GM21367 (cell line): ENCODE measurements at regions not wholly inside any gene's neighbourhood (a gene's known extent, or its start where the extent isn't known, plus 50 kb on each side); places are given as distances from the start of the nearest gene placed in this dataset.
"Not testable (repeated sequence)": the region's sequence is repeated elsewhere in the genome, so short reads cannot be mapped to it uniquely, and the experiment has no call there.

Source experiments
- ATAC-seq: cut with Tn5 transposase; IDR thresholded peaks from one replicate; pipeline ENCODE4 v1.9.1; 2021; ENCODE audit not compliant: unreplicated experiment

DNA sequence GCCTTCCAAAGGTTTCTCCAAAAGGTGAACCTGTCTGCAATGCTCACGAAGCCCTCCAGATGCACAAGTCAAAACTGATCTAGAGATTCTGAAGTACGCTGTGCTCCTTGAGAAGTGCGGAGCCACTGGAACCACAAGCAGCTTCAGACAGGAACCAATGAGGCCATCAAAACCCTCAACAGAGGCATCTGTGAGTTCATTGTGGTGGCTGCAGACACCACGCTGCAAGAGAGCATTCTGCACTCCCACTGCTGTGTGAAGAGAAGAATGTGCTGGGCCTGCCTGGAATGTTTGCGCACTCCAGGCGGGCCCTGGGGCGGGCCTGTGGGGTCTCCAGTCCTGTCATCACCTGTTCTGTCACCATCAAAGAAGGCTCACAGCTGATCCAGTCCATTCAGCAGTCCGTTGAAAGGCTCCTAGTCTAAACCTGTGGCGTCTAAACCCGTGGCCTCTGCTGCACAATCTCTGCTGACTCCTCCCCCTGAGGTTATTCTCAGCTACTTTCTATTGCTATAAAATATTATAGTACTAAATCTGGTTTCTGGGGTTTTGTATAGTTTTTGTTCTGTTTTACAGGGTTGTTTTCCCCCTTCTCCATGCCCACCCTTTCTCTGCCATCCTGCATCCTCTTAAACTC is 111.6 kb downstream of the PPIAL4A start:
- not testable (repeated sequence) for ATAC-seq

DNA sequence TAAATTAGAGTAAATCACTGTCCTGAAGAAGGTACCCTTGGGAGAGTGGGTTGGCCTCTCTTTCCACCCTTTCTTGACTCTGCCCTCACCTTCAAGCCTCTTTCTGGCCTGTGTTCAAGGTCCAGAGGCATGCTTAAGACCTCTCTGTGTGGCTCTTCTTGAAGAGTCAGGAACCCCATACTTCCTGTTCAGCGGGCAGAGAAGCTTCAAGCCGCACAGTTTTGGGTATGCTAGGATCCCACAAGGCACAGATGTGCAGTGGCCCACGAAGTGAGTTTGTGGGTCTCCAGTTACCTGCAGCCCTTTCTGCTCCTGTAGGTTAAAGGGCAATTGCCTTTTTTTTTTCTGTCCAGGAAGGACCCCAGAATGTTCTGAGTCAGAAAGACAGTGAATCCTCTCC is 113.7 kb downstream of the PPIAL4A start:
- not testable (repeated sequence) for ATAC-seq

DNA sequence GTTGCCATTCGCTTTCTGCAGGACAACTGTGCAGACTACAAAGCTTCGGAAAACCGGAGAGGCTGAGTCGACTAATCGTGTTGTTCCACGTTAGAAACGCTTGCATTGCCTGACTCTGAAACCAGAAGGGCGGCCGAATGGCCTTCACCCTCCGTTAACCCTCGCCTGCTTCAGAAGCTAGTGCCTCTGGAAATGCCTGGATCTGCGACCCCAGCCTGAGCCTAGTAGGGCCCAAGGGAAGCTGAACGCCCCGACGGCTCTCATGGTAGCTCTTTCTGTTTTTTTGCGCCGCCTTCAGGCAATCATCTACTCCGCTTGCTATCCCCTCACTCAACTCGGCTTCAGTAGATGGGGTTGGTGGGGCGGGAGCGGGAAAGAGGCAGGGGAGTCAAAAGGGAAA is 117.3 kb downstream of the PPIAL4A start:
- not testable (repeated sequence) for ATAC-seq

DNA sequence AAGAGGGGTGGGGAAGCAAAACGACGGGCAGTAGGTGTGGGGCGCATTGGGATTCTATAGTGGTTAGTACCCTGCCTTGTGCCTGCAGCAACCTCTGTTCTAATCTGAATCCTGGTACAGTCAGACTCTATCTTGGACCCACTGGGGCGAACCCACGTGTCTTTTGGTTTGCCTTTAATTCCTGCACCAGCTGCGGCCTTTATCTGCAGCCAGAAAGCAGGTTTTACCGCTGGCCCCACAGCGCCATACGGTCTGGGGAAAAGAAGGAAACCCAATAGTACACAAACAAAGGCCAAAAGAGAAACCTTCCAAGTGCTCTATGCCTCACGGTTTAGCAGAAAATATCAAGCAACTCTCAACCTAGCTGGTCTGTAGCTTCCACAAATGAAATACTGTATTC is 118.2 kb downstream of the PPIAL4A start:
- not testable (repeated sequence) for ATAC-seq

DNA sequence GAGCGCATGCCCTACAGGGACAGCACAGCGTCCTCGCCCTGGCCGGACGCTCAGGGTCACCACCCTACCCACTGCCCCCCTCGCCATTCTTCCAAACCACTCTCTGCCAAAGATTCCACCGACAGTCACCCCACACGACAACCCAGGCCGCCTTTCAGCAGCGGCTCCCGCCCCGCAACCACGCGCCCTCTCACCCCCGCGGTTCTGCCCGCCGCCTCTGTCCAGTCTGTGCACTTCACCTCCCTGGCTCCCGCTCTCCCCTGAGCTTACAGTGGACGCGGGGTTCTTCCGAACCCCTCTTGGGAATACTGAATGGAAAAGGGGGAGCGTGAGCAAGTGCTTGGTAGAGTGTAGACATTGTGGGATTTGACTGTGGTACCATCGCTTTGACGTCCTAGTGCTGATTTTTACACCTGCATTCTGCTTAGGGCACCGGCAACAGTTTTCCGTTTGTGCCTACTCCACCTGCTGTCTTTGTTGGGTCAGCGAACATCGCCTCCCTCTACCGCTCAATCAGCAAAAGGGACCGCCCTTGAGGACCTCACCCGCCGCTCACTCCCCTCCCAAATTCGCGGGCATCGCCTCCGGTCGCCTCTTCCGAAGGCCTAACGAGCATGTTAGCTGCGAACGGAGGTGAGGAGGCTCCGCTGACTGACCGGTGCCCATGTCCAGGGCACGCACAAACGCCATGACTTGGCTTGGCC is 119.1 kb downstream of the PPIAL4A start:
- ATAC-seq, result not testable (repeated sequence)

DNA sequence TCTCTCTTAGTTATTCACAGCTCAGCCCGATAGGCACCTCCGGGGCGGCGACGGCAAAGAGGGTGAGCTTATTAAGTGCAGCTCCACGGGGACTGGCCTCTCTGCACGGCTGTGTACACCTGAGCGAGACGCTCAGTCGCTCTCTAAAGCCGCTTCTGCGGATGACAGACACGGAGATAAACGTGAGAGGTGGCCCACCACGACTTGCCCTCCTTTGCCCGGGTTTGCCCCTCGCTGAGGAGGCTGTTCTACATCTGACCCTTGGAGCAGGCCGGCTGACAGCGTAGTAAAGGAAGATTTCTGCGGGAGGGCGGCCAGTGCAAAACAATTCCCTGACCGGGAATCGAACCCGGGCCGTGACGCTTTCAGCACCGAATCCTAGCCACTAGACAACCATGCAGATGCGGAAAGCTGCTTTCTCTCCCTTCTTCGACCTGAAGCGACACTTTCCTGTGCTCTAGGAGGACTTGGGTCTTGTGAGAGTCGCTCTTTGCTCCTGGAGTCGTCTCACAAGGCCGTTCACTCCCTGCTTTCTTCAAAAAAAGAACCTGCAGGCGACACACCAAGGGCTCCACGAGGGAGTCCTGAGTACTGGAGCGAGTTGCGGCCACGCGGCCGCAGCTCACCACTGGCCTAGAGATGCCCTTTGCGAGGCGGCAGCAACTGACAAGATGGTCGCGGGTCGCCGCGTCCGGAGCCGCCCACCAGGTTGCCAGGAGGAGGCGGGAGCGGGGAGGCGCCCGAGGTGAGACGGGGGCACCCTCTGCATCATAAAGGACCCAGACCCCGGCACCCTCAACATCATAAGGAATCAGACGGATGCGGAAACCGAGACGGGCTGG is 119.9 kb downstream of the PPIAL4A start:
- ATAC-seq, result not testable (repeated sequence)

DNA sequence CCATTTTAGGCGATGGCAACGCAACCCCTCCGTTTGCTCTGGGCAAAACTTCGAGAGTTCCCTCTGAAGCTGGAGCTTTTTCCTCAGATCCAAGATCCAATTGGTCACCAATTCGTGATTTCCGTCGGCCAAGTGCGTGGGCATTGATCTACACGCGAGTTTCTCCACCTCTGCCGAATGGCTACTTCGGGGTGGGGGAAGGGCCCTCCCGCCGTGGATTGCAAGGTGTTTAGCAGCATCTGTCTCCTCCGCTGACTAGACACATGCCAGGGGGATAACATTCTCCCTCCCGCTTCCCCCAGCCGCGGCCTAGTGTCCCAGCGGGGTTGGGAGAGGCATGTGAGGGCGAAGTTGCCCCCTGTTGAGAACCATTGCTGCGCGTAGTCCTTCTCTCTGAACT is 120.6 kb downstream of the PPIAL4A start:
- not testable (repeated sequence) for ATAC-seq

DNA sequence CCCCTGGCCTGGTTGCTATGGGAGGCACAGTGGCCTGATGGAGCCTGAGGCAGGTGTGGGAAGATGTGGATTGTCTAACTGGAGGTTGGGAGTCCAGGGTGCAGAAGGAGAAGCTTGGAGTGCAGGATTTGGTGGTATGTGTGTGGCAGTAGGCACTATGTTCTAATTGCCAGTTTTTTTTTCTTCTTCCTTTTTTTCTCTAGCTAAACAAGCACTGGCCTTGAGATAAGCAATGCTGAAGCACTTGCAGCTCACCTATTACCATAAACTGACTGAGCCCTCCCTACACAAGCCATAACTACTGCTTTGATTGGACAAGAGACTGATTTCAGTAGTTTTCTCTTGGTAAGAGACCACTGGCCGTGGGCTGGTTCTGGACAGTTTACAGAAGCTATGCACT is 123.6 kb downstream of the PPIAL4A start:
- ATAC-seq, result not testable (repeated sequence)

DNA sequence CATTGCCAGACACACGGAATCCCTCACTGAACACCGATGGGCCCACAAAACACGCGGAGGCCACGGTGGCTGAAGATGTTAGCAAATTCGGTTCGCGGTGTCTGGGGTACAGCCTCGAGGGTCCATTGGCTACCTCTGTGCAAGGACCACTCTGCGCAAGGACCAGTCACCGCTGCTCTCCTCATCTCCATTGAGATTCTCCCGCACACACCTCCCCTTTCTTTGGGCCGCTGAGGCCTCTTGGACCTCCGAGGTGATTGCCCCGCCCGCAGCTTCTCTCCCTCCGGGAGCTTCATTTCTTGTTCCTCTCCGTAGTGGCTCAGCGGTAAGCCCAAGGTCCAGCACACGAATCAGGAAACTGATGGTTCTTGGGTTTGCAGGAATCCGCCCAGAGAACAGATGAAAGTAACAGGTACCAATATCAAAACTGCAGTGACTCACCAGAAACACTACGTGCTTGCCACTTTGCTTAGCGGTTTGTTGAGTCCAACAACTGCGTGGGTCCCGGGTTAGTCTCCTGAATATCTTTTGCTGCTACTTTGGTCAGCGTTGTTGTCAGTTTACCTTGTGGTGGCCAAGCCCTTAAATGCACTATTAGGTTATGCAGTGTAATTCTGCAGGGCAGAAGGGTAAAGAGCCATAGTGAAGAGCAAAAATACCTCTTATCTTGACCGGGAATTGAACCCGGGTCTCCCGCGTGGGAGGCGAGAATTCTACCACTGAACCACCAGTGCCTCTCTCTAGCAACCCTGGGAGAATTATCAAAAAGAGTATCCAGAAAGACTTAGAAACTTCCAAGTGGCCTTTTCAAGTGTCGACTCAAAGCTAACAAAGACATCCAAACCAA is 126.8 kb downstream of the PPIAL4A start:
- ATAC-seq, result not testable (repeated sequence)

DNA sequence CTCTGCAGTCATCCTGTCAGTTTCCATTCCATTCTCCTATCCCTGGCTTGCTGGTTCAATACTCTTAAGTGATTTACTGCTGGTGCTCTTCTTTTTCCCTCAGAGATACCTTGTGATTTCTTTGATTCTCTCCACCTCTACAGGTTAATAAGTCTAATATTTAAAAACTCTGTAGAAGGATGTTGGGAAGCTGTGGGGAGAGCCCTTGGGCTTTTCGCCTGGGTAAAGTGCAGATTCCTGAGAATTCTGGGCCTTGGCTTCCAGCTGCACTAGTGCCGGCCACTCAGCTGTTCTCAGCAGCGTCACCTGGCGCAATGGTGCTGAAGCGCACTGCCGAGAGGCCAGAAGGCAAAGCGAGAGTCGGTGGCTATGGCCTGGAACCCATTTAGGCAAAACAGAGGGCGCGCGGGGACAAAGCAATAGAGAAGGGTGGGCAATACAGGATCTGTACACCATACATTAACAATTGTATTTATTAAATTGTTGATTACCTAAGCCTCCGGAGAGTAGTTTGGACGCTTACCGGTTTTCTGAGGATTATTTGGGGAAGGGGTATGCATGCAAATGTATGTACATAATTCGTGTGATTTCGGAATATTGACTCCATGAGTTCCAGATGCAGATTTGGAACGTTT is 130.3 kb downstream of the PPIAL4A start:
- ATAC-seq, result not testable (repeated sequence)

DNA sequence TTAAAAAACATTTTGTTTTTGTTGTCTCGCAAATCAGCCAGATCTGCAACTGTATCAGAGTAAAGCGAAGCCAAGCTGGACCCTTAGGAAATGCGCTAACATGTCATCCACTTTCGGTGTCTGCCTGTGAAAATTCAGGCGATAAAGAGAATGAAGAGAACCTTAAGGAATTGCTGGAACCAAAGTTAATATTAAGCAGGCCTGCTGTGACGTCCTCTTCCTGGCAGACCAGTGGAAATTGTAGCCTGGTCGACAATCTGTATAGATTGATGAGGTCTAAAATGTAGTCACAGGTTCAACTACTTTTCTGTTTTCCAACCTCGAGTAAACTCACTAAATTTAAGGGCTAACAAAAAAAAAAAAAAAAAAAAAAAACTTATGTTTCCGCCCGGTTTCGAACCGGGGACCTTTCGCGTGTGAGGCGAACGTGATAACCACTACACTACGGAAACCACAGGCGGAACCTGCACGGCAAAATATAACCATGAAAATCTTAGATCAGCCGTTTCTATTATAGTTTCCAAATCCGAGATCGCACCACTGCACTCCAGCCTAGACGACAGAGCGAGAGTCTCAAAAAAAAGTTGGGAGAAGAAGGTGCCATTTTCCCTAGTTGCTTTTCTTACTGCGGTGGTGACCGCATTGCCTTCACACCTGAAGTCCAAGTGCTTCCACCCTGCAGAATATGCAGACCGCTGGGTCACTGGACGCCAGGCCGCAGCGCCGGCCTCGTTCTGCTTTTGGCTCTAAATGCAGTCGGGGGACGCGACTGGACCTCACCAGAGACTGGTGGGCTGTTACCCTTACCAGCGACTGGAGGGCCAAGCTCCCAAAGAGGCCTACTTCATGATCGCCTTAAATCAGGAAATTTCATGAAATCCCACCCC is 131.0 kb downstream of the PPIAL4A start:
- ATAC-seq, result not testable (repeated sequence)

DNA sequence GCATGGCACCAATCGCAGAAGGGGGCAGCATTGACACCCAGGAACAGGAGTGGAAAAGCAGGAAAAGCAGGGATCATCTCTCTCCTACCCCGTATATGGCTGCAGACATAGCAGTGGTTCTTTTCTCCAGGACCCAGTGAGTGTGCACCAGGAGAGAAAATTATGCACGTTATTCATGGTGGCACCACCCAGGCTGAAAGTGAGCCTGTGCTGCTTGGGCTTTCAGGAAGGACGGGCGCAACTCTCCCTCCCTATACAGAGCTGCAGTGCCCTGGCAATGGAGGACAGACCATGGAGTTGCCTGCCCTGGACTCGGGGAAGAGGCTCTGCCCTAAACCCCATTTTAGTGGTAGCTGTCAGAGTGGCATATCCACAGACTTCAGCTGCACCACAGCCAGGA is 132.1 kb downstream of the PPIAL4A start:
- not testable (repeated sequence) for ATAC-seq

DNA sequence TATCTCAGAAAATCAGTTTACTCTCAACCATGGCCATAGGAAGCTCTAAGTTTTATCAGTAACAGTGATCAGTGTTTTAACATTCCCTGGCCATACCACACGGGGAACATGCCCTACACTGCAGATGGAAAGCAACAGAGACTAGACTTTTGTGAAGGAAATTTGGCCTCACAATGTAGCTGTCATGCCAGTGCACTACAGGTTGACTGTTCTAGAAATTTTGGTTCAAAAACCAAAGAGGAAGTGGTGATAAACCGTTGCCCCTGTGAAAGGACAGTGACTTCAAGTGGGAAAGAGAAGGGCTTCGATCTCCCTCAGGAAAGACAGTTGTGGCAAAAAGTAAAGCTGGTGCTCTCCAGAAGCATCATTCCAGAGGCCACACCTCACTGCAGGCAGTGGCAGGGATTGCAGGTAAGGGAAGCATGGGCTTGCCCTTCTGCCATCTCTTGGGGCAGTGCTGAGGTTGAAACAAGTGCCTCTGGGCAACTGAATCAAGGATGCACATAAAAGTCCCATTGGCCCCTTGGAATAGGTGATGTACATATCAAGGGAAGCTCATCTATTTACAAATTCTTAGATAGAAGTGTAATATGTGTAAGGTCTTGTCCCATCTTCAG is 143.4 kb downstream of the PPIAL4A start:
- not testable (repeated sequence) for ATAC-seq

DNA sequence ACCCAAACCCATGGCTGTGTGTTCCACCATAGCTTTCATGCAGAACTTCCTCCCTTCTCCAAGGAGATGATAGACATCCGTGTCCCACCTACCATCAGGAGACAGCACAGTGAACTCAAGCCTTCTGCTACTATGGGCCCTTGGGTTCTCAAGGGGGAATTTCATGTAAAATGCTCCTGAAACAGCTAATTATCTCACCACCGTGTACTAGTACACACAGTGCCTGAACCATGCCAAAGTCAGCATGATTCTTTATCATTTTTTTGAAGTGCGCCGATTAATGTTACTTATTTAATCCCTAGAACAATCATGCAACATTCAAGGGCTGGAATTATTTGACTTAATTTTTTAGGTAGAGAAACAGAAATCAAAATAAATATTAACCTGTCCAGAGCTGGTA is 147.2 kb downstream of the PPIAL4A start:
- ATAC-seq, result not testable (repeated sequence)

DNA sequence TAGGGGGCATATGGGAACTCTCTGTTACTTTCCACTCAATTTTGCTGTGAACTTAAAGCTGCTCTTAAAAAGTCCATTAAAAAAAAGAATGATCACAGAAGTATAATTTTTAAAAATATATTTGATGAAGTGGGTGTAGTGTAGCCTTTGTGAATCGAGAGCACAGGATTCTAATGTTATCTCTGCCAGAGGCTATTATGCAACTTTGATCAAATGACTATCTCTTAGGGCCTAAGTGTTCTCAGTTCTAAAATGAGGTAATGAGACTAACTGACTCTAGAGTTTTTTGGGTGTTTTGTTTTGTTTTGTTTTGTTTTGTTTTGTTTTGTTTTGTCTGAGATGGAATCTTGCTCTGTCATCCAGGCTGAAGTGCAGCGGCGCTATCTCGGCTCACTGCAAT is 143.2 kb downstream of the FAM72B start:
- ATAC-seq, result not testable (repeated sequence)

DNA sequence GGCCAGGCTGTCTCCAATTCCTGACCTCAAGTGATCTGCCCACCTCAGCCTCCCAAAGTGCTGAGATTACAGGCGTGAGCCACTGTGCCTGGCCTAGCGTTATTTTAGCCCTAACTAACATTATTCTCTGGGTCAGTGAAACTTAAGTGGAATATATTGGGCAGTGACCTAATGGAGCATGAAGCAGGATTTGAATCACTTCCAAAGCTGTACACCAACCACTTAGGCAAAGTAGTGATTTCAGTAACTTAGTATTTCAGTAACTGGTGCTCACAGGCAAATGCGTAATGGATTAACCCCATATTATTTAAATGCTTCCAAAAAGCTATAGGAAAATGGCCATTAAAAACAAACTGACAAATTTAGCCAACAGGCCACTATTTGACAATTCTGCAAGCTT is 142.6 kb downstream of the FAM72B start:
- not testable (repeated sequence) for ATAC-seq

DNA sequence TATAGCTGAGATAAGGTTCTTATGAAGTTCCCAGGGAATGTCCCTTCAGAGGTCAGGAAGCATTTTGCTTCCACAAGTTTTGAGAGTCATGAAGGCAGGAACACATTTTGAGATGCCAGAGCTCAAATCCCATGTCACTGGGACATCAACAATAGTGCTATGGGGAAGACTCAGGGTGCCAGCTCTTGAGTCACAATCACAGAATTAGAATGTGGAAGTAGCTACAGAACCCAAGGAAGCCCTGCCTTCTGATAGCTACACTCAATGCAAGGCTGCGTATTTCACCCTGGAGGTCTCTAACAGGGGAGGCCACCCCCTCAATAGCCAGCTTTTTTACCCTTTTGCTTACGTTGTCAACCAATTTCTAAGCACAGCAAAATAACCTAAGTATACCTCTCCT is 141.3 kb downstream of the FAM72B start:
- ATAC-seq, result not testable (repeated sequence)

DNA sequence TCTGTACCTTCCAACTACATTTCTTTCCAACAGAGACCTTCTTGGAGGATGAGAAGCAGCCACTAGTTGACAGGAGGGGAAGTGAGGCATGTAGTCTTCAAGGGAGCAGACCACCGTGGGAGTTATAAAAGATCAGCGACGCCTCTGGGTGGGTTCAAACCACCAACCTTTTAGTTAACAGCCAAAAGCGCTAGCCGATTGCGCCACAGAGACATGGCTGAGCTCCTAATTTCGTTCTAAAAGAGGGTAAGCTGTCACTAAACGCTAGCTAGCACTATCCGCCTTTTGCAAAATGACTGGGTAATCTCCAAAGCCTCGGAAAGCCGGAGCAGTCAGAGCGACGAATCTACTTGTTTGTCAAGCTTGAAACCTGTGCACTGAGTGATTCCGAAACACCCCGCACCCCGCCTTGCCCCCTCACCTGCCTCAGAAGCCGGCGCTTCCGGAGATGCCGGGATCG is 135.8 kb downstream of the FAM72B start:
- ATAC-seq, result not testable (repeated sequence)
